ENCODE measurements at regions not wholly inside any gene's neighbourhood (a gene's known extent, or its start where the extent isn't known, plus 50 kb on each side); places are given as distances from the start of the nearest gene placed in this dataset.

DNA sequence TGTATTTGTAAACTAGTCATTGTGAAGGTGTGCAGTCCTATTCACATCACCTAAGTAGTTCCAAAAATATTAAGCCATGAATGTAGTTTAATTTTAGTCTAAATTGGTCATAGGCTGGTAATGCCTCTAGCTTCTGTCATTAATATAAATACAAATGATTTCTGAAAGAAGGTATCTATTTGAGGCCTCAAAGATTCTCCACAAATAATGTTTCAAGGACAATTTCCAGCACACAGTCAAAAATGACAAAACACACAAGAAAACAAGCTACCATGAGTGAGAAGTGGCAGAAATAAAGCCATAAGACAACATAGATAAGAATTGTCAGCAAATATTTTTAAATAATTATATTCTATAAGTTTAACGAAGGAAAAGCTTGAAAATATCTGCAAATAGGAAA, 66.7 kb upstream of the PDK4 start:
- no peak for DNase-seq

DNA sequence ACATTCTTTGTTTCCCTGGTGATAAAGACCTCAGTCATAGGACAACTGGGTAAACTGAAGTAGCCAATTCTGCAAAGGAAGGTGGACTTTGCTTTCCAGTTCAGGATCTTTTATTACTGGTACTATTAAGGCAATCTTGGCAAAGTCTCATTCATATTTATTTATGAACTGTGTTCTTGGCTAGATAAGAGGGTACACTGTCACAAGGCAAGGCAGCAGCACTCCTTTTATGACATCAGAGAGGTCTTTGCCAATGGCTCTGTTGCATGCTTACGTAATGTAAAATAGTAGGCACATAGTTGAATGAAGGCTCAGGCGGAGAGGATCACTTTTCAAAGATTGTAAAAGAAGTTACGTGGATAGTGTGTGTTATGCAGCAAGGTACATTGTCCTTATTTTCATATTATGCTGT, 63.7 kb upstream of the PDK4 start:
- DNase-seq, result no peak

GRCh38 chr7:95658676-95659075, 62.4 kb upstream of the PDK4 start:
- DNase-seq, result no peak

DNA sequence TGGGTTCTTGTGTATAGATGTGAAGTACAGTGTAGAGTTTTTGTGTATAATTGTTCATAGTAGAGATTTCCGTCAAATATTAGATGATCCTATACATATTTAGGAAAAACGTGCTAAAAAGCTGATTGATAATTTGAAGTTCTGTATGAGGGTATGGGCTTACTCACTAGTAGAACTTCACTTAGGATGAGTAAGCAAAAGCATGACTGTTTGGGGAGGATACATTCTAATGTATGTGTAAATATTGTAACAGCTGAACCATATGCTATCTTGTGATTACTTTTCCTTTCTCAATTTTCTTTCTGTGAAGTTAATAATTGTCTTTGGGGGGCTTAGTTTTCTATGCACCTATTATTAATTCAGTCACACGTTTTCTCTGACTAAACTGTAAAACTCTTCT, 53.2 kb upstream of the PDK4 start:
- no peak for DNase-seq

DNA sequence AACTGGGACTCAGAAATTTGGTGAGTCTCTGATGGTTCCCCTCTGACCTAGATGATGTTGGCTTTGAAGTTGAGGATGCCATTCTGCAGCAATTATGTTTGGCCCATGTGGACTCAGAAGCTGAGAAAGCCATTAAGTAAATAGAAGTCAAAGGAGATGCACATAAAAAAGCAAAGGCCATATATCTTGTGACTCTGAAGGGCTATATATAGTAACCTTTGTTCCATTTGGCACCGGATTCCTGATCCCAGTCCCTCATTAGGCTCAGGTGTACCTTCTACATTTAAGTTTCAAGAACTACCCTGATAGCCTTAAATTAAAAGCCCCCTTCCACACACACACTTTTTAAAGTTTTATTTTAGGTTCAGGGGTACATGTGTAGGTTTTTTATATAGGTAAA, 50.0 kb upstream of the PDK4 start:
- no peak for DNase-seq
